Tibial artery (tissue), 4 donors: ENCODE measurements at regions not wholly inside any gene's neighbourhood (a gene's known extent, or its start where the extent isn't known, plus 50 kb on each side); places are given as distances from the start of the nearest gene placed in this dataset.

Source experiments
- DNase-seq, 2 donors: peaks; one replicate each; pipeline ENCODE4 v3.0.0-alpha.2; 2019
- H3K27ac ChIP-seq, 2 donors: fragments of 200-600 bp; sonication (generic) in 1 of 2; 1 replicate in 1 of 2; 2 replicates in 1 of 2; pipeline ENCODE4 v1.5.1; 2018 to 2019; ENCODE audit warnings: mild to moderate bottlenecking in 1 of 2
- H3K27me3 ChIP-seq, 2 donors: fragments of 200-600 bp; sonication (generic) in 1 of 2; one replicate each; pipeline versions ENCODE4 v1.5.1 to v1.6.0; 2016 to 2019
- H3K36me3 ChIP-seq, 3 donors: fragments of 200-600 bp; sonication (generic) in 2 of 3; one replicate each; pipeline ENCODE4 v1.5.1; 2016 to 2019; ENCODE audit warnings: mild to moderate bottlenecking in 2 of 3
- H3K4me1 ChIP-seq, 4 donors: fragments of 200-600 bp; sonication (generic) in 2 of 4; 1 replicate in 3 of 4; 2 replicates in 1 of 4; pipeline ENCODE4 v1.5.1; 2016 to 2019
- H3K4me3 ChIP-seq, 2 donors: fragments of 200-600 bp; sonication (generic) in 1 of 2; 1 replicate in 1 of 2; 2 replicates in 1 of 2; pipeline ENCODE4 v1.5.1; 2018 to 2019; ENCODE audit warnings: mild to moderate bottlenecking in 2 of 2
- H3K9me3 ChIP-seq, 3 donors: fragments of 200-600 bp; sonication (generic) in 1 of 3; one replicate each; pipeline ENCODE4 v1.5.1; 2016 to 2019
- CTCF ChIP-seq, 2 experiments: fragments of 200-600 bp in 1 of 2; fragments of 450-650 bp in 1 of 2; IDR thresholded peaks; one replicate each; pipeline ENCODE4 v1.5.1; 2017 to 2019; ENCODE audit warnings: antibody characterized with exemption in 2 of 2, mild to moderate bottlenecking in 1 of 2, moderate library complexity in 1 of 2
- intact Hi-C: fragments of 100-400 bp; cut with DNase I; formaldehyde crosslinking; loops from one replicate; pipeline ENCODE4 v1.15.0; 2023; ENCODE audit warnings: low total_unique reads

- Histone ChIP-seq H3K4me3 (no peak overlapping the region), H3K27ac (no peak overlapping the region), H3K4me1 (no peaks in the 10 kb centered on the region), H3K9me3 (no peaks in the 10 kb centered on the region), H3K36me3 (no peaks in the 10 kb centered on the region), H3K27me3 (no peaks in the 10 kb centered on the region)
- intact Hi-C loops = no loop called here
- DNase-seq = no peak
- no peak for TF ChIP-seq CTCF (IDR thresholded peaks at IDR 0.05)
Observed at GRCh38 chr14:60356906-60357550, 108.0 kb downstream of the PPM1A start.

DNA sequence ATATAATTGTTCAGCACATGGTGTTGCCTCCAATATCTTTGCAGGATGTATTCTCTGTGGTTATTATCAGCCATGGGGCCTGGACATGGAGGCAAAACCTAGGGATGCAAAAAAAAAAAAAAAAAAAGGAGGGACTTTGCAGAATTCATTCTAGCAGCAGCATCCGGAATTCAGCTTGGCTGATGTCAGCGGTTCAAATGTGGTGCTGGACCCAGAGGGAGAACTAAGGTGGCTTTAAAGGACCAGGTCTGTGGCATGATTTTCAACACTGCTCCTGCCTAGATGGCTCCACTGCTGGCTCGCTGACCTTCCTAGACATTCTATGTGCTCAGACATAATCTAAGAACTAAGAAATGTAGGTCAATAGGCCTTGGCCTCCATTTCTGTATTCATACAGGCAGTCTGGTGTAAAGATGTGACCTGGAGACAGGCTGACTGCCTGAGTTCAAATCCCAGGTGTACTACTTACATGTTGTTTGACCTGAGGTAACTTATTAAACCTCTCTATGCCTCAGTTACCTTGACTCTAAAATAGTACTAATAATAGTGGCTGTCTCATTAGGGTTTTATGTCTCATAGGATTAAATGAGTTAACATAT is 108.6 kb downstream of the PPM1A start:
- DNase-seq = no peak
- H3K27ac ChIP-seq = no peak overlapping the region
- no peaks in the 10 kb centered on the region for H3K27me3 ChIP-seq
- H3K4me1 ChIP-seq = no peaks in the 10 kb centered on the region
- no peaks in the 10 kb centered on the region for H3K36me3 ChIP-seq
- intact Hi-C loops = no loop called here
- no peaks in the 10 kb centered on the region for H3K9me3 ChIP-seq
- TF ChIP-seq CTCF (IDR thresholded peaks at IDR 0.05) = no peak
- H3K4me3 ChIP-seq = no peak overlapping the region

DNA sequence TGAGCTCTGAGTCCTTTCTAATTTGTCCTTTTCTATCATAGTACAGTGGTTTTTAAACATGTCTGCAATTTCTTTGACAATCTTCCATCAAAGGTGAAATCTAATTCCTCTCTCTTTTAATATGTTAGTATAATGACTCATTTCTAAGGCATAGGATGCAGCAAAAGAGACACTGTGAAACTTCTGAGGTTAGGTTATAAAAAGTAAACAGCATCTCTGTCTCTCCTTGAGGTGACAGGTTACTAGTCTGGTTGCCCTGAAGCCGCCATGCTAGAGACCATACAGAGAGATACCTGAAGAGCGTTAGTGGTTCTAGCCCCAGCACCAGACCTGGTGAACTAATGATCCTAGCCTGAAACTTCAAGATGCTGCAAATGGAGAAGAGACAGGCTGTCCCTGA is 114.3 kb downstream of the PPM1A start:
- no peaks in the 10 kb centered on the region for H3K9me3 ChIP-seq
- H3K4me3 ChIP-seq = no peak overlapping the region
- no peaks in the 10 kb centered on the region for H3K36me3 ChIP-seq
- DNase-seq = no peak
- intact Hi-C loops = no loop called here
- H3K27me3 ChIP-seq = no peaks in the 10 kb centered on the region
- TF ChIP-seq CTCF (IDR thresholded peaks at IDR 0.05) = no peak
- H3K4me1 ChIP-seq = no peaks in the 10 kb centered on the region
- H3K27ac ChIP-seq = no peak overlapping the region

DNA sequence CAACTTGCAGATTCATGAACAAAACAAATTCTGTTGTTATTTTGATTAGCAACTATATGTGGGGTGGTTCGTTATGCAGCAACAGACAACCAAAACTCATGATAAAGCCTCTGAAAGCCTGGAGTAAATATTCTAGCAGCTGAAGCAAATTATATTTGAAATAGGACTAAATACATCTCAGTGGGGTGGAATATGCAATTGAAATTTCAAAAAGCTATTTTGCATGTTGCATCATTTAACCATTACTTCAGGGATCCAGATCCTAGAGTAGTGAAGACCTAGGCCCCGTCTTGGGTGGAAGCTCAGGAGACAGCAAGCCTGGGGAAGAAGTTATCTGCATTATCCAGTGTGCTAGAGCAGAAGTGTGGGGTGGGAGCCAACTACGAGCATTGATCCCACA is 114.7 kb downstream of the PPM1A start:
- H3K4me1 ChIP-seq = no peaks in the 10 kb centered on the region
- H3K4me3 ChIP-seq = no peak overlapping the region
- no peak for TF ChIP-seq CTCF (IDR thresholded peaks at IDR 0.05)
- H3K27me3 ChIP-seq = no peaks in the 10 kb centered on the region
- H3K27ac ChIP-seq = no peak overlapping the region
- intact Hi-C loops = no loop called here
- no peaks in the 10 kb centered on the region for H3K36me3 ChIP-seq
- no peak for DNase-seq
- no peaks in the 10 kb centered on the region for H3K9me3 ChIP-seq

DNA sequence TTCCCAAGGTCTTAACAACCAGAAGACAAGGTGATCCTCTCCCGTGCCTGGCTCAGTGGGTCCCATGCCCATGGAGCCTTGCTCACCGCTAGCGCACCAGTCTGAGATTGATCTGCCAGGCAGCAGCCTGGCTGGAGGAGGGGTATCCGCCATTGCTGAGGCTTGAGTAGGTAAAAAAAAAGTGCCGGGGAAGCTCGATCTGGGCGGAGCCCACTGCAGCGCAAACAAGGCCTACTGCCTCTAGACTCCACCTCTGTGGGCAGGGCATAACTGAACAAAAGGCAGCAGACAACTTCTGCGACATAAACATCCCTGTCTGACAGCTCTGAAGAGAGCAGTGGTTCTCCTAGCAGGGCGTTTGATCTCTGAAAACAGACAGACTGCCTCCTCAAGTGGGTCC is 104.0 kb downstream of the C14orf39 start:
- no peaks in the 10 kb centered on the region for H3K36me3 ChIP-seq
- no peak overlapping the region for H3K27ac ChIP-seq
- no peaks in the 10 kb centered on the region for H3K4me1 ChIP-seq
- H3K4me3 ChIP-seq = no peak overlapping the region
- no peaks in the 10 kb centered on the region for H3K9me3 ChIP-seq
- no peaks in the 10 kb centered on the region for H3K27me3 ChIP-seq
- no peak for DNase-seq
- intact Hi-C loops = no loop called here
- TF ChIP-seq CTCF (IDR thresholded peaks at IDR 0.05) = no peak
